KBM-7 (cell line): ENCODE measurements at regions not wholly inside any gene's neighbourhood (a gene's known extent, or its start where the extent isn't known, plus 50 kb on each side); places are given as distances from the start of the nearest gene placed in this dataset.

Experiments used
- DNase-seq: peaks from one replicate; pipeline ENCODE4 v3.0.0-alpha.2; 2015
- in situ Hi-C: fragments of 300-500 bp; cut with MboI; formaldehyde crosslinking; loops from 2 replicates; pipeline ENCODE4 v1.14.3; 2020; ENCODE audit warnings: low sequenced_read_pairs, low pct_unique_long_range_greater_than_20kb, mixed read lengths

- no peak for DNase-seq
- in situ Hi-C loops = loop anchor here (25.0 kb wide), 1 partner anchor 616 kb away; no protein-coding TSS in a partner anchor
These were observed 158.5 kb downstream of the INSIG2 start for GRCh38 chr2:118246726-118247125.

GRCh38 chr2:118246079-118246478, 157.8 kb downstream of the INSIG2 start:
- in situ Hi-C loops = loop anchor here (25.0 kb wide), 1 partner anchor 616 kb away; no protein-coding TSS in a partner anchor
- no peak for DNase-seq

- in situ Hi-C loops = loop anchor here (25.0 kb wide), 1 partner anchor 618 kb away; no protein-coding TSS in a partner anchor
- DNase-seq = no peak
These were observed 156.4 kb downstream of the INSIG2 start for GRCh38 chr2:118244686-118245085.

GRCh38 chr2:118243031-118243430, 154.8 kb downstream of the INSIG2 start:
- DNase-seq = no peak

GRCh38 chr2:118242216-118242615, 153.9 kb downstream of the INSIG2 start:
- in situ Hi-C loops = loop anchor here (25.0 kb wide), 1 partner anchor 620 kb away; no protein-coding TSS in a partner anchor

More at GRCh38 chr2:118243031-118243430, 154.8 kb downstream of the INSIG2 start:
- in situ Hi-C loops = loop anchor here (25.0 kb wide), 1 partner anchor 619 kb away; no protein-coding TSS in a partner anchor

GRCh38 chr2:118241128-118241527, 152.9 kb downstream of the INSIG2 start:
- in situ Hi-C loops = loop anchor here (25.0 kb wide), 1 partner anchor 621 kb away; no protein-coding TSS in a partner anchor
- no peak for DNase-seq

More at GRCh38 chr2:118242216-118242615, 153.9 kb downstream of the INSIG2 start:
- no peak for DNase-seq

- in situ Hi-C loops = loop anchor here (25.0 kb wide), 1 partner anchor 622 kb away; no protein-coding TSS in a partner anchor
- no peak for DNase-seq
These were observed 152.0 kb downstream of the INSIG2 start for GRCh38 chr2:118240276-118240675.

- no peak for DNase-seq
- in situ Hi-C loops = loop anchor here (25.0 kb wide), 1 partner anchor 623 kb away; no protein-coding TSS in a partner anchor
These were observed 151.0 kb downstream of the INSIG2 start for GRCh38 chr2:118239284-118239683.

GRCh38 chr2:118237451-118237850, 149.2 kb downstream of the INSIG2 start:
- DNase-seq = no peak
- in situ Hi-C loops = loop anchor here (25.0 kb wide), 1 partner anchor 625 kb away; no protein-coding TSS in a partner anchor

GRCh38 chr2:118232796-118233195, 144.5 kb downstream of the INSIG2 start:
- no peak for DNase-seq
- in situ Hi-C loops = loop anchor here (25.0 kb wide), 1 partner anchor 630 kb away; no protein-coding TSS in a partner anchor

- no peak for DNase-seq
- in situ Hi-C loops = loop anchor here (25.0 kb wide), 1 partner anchor 630 kb away; no protein-coding TSS in a partner anchor
These were observed 144.1 kb downstream of the INSIG2 start for GRCh38 chr2:118232391-118232790.

GRCh38 chr2:118231759-118232158, 143.5 kb downstream of the INSIG2 start:
- in situ Hi-C loops = loop anchor here (25.0 kb wide), 1 partner anchor 631 kb away; no protein-coding TSS in a partner anchor
- DNase-seq = no peak

GRCh38 chr2:118227698-118228508, 139.6 kb downstream of the INSIG2 start:
- in situ Hi-C loops = loop anchor here (25.0 kb wide), 1 partner anchor 634 kb away; no protein-coding TSS in a partner anchor
- DNase-seq = no peak

- DNase-seq = no peak
- in situ Hi-C loops = loop anchor here (25.0 kb wide), 1 partner anchor 637 kb away; no protein-coding TSS in a partner anchor
These were observed 137.4 kb downstream of the INSIG2 start for GRCh38 chr2:118225666-118226065.

- in situ Hi-C loops = loop anchor here (25.0 kb wide), 1 partner anchor 637 kb away; no protein-coding TSS in a partner anchor
- peak; percentile 15 for DNase-seq
These were observed 136.6 kb downstream of the INSIG2 start for GRCh38 chr2:118224895-118225311.

- peak; percentile 38 for DNase-seq
- in situ Hi-C loops = no loop called here
These were observed 136.0 kb downstream of the INSIG2 start for GRCh38 chr2:118223992-118224894.

- in situ Hi-C loops = no loop called here
- DNase-seq = peak; percentile 3
These were observed 135.3 kb downstream of the INSIG2 start for GRCh38 chr2:118223511-118223991.

GRCh38 chr2:118222672-118223421, 134.6 kb downstream of the INSIG2 start:
- in situ Hi-C loops = no loop called here
- DNase-seq = peak; percentile 11
